ENCODE measurements at regions not wholly inside any gene's neighbourhood (a gene's known extent, or its start where the extent isn't known, plus 50 kb on each side); places are given as distances from the start of the nearest gene placed in this dataset.

- no peak for DNase-seq (ENCODE audit: low spot score)
Measured at GRCh38 chr2:81334046-81334445, 1029.5 kb upstream of the LRRTM1 start.

GRCh38 chr2:81328968-81329367 is 1024.4 kb upstream of the LRRTM1 start:
- DNase-seq (ENCODE audit: low spot score): no peak

- DNase-seq (ENCODE audit: low spot score): no peak
Measured at GRCh38 chr2:81327911-81328310, 1023.4 kb upstream of the LRRTM1 start.

GRCh38 chr2:81324046-81324445 is 1019.5 kb upstream of the LRRTM1 start:
- DNase-seq (ENCODE audit: low spot score): no peak

GRCh38 chr2:81304154-81304830 is 999.7 kb upstream of the LRRTM1 start:
- DNase-seq (ENCODE audit: low spot score): no peak

- DNase-seq (ENCODE audit: low spot score): no peak
Measured at GRCh38 chr2:81303321-81303720, 998.8 kb upstream of the LRRTM1 start.

- no peak for DNase-seq (ENCODE audit: low spot score)
Measured at GRCh38 chr2:81299841-81300240, 995.3 kb upstream of the LRRTM1 start.

- DNase-seq (ENCODE audit: low spot score): no peak
Measured at GRCh38 chr2:81290846-81291245, 986.3 kb upstream of the LRRTM1 start.

- DNase-seq (ENCODE audit: low spot score): no peak
Measured at GRCh38 chr2:81283081-81283480, 978.5 kb upstream of the LRRTM1 start.

- DNase-seq (ENCODE audit: low spot score): no peak
Measured at GRCh38 chr2:81282151-81282769, 977.7 kb upstream of the LRRTM1 start.

- no peak for DNase-seq (ENCODE audit: low spot score)
Measured at GRCh38 chr2:81276595-81276994, 972.0 kb upstream of the LRRTM1 start.

- no peak for DNase-seq (ENCODE audit: low spot score)
Measured at GRCh38 chr2:81266106-81266505, 961.6 kb upstream of the LRRTM1 start.

GRCh38 chr2:81263989-81264388 is 959.4 kb upstream of the LRRTM1 start:
- no peak for DNase-seq (ENCODE audit: low spot score)

- DNase-seq (ENCODE audit: low spot score): no peak
Measured at GRCh38 chr2:81260320-81260719, 955.8 kb upstream of the LRRTM1 start.

GRCh38 chr2:81250270-81250669 is 945.7 kb upstream of the LRRTM1 start:
- DNase-seq (ENCODE audit: low spot score): no peak

- no peak for DNase-seq (ENCODE audit: low spot score)
Measured at GRCh38 chr2:81249152-81249551, 944.6 kb upstream of the LRRTM1 start.

GRCh38 chr2:81247648-81248047 is 943.1 kb upstream of the LRRTM1 start:
- no peak for DNase-seq (ENCODE audit: low spot score)

GRCh38 chr2:81242501-81242900 is 937.9 kb upstream of the LRRTM1 start:
- no peak for DNase-seq (ENCODE audit: low spot score)

- DNase-seq (ENCODE audit: low spot score): no peak
Measured at GRCh38 chr2:81238462-81238861, 933.9 kb upstream of the LRRTM1 start.

GRCh38 chr2:81235601-81236000 is 931.0 kb upstream of the LRRTM1 start:
- no peak for DNase-seq (ENCODE audit: low spot score)

- no peak for DNase-seq (ENCODE audit: low spot score)
Measured at GRCh38 chr2:81234711-81235110, 930.2 kb upstream of the LRRTM1 start.

- no peak for DNase-seq (ENCODE audit: low spot score)
Measured at GRCh38 chr2:81225756-81226155, 921.2 kb upstream of the LRRTM1 start.

GRCh38 chr2:81213598-81213997 is 909.0 kb upstream of the LRRTM1 start:
- no peak for DNase-seq (ENCODE audit: low spot score)

- DNase-seq (ENCODE audit: low spot score): no peak
Measured at GRCh38 chr2:81206216-81206615, 901.7 kb upstream of the LRRTM1 start.

Measured in CD4-positive, alpha-beta T cell treated with Interleukin-15 for 4 hours (primary cell).